HG02840 (cell line): ENCODE measurements at regions not wholly inside any gene's neighbourhood (a gene's known extent, or its start where the extent isn't known, plus 50 kb on each side); places are given as distances from the start of the nearest gene placed in this dataset.

Experiments used
- ATAC-seq: cut with Tn5 transposase; IDR thresholded peaks from one replicate; pipeline ENCODE4 v1.9.1; 2021; ENCODE audit warnings: mild to moderate bottlenecking, moderate library complexity, moderate number of reproducible peaks; ENCODE audit not compliant: unreplicated experiment, low FRiP score

- no peak for ATAC-seq
These were observed 55.1 kb downstream of the PJA1 start for GRCh38 chrX:69110116-69110530.

DNA sequence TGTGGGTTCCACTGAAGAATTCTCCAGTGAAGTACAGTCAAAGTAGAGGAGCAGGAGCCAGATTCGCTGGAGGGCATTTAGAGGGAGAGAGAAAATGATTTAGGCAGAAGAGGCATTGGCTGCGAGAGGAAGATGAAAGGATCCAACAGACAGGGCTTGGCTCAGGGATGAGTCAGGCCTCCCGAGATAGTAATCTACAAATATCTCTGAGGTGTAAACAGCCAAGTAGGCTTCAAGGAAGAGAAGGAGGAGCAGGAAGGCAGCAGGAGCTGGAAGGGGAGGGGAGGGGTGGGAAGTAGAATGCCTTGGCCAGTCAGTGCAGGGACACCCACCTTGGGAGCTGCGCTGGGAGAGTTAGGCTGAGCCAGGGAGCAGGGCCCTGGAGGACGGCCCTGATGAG, 55.5 kb downstream of the PJA1 start:
- ATAC-seq, result no peak

GRCh38 chrX:69109036-69109663, 56.1 kb downstream of the PJA1 start:
- ATAC-seq, result no peak

GRCh38 chrX:69107747-69108401, 57.4 kb downstream of the PJA1 start:
- ATAC-seq, result no peak

GRCh38 chrX:69107231-69107739, 58.0 kb downstream of the PJA1 start:
- no peak for ATAC-seq

- ATAC-seq, result no peak
These were observed 60.4 kb downstream of the PJA1 start for GRCh38 chrX:69104756-69105434.

DNA sequence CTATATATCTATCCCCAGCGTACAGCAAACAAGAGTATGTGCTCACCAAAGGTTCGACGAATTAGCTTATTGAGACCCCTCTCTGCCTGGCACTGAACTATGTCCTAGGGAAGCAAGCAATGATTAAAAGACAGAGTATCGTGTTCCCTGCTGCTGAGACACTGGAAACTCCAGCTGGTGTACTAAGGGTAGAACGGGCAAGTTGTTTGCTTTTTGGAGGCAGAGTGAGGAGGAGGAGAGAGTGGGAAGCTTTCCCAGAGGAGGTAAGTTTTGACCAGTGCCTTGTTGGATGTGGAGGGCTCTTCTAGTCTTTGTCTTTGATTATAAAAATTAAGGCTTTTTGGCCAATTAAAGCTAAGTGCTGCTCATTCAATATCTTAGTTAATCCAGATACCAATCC, 61.7 kb downstream of the PJA1 start:
- no peak for ATAC-seq

- no peak for ATAC-seq
These were observed 62.5 kb downstream of the PJA1 start for GRCh38 chrX:69102612-69103194.

DNA sequence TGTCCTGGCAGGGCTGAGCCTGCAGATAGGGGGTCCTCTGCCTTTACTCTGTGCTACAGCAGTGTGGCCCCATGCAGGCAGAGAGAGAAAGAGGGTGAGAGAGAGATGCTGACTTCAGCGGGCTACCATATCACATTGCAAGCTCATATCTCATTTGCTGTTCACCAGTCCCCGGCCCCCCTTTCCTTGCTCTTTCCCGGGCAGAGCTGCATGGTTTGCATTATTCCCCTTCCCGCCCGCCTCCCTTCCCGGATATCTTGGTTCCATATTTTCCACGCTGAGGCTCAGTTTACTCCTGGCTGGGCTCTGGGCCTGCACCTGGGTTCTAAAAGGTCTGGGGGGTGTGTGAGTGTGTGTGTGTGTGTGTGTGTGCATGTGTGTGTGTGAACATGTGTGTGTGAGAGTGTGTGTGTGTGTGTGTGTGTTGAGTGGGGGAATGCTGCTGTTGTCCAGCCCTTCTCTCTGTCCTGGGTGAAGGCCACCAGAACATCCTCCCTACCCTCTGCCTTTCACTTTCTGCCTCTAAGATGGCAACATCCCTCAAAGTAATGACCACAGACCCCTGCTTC, 63.5 kb downstream of the PJA1 start:
- ATAC-seq, result no peak

DNA sequence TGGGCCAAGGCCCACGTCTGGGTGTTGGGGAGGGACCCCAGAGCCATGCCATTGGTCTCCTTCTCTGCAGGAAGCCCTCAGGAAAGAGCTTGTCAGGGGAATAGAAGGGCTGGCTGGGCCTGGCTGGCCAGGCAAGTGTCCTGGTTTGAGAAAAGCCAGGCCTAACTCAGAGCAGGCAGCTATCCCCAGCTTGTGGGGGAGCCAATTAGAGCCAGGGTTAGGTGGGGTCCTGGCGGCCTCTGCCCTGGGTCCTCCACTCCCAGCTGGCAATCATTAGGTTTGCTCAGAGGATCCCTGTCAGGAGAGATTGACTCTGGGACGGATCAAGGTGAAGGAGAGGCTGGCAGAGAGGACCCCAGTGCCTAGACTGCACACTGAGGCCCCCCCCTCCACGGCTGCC, 64.8 kb downstream of the PJA1 start:
- ATAC-seq, result no peak

GRCh38 chrX:69097451-69098236, 67.6 kb downstream of the PJA1 start:
- no peak for ATAC-seq

DNA sequence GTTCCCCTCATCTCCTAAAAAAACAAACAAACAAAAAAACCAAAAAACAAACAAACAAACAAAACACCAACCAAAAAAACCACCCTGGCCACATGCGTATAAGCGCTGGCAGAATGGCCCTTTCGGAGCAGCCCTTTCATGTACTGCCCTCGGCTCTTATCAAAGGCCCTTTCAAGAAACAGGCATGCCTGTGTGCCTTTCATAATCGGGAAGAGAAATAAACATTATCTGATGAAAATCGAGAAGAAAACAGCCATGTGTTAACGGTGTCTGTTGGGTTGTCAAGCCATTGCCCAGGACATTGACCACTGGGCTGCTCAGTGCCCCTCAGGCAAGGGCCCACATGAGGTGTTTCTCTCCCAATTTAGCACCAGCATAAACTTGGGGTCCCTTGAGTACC, 68.3 kb downstream of the PJA1 start:
- no peak for ATAC-seq

DNA sequence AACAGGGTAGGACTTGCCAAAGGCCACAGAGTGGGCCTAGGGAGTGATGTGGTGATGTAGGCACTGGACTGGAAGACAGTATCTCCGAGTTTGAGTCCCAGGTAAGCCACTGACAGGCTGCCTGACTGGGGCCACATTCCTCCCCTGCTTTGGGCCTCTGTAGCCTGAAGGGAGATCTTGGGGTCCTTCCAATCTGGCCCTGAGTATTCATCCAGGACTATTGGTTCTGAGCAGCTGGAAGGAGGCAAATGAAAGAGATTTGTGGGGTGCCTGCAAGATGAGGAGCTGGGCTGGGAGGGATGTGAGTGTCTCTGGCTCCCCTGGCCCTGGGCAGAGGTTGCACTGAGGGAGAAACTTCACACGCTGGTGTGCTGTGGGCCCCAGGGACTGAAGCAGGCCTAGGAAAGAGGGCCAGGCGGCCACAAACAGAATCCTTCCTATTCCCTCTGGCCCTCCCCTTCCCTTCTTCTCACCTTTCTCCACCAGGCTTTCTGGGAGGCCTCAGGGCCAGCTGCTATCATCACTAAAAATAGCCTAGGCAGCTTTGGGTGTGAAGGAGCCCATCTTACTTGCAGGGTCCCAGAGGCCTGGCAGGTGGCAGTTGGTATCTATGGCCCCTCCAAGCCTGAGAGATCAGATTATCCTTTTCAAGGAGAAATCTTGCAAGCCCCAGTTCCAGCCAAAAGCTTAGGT, 70.1 kb downstream of the PJA1 start:
- ATAC-seq, result no peak

GRCh38 chrX:69093960-69094871, 71.0 kb downstream of the PJA1 start:
- no peak for ATAC-seq

- ATAC-seq, result no peak
These were observed 75.2 kb downstream of the PJA1 start for GRCh38 chrX:69090022-69090421.

DNA sequence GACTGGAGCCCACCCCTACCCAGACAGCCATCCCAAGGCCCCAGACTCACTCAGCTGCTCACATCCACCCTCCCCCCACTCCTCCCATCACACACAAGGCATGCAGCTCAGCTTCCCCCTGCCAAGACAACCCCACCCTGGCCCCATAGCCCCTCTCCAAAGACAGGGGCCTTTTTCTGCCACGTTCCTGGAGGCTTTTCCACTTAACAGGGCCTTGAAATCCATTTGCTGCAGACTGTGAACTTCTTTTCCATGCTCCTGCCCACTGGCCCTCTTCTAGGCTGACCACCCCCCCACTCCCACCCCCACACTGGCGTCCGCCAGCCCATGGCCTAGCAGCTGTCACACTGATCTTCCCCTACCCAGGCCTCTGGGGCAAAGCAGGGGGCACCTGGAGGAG, 76.0 kb downstream of the PJA1 start:
- ATAC-seq, result no peak

GRCh38 chrX:69088171-69088938, 76.9 kb downstream of the PJA1 start:
- no peak for ATAC-seq

GRCh38 chrX:69085826-69086225, 79.4 kb downstream of the PJA1 start:
- no peak for ATAC-seq
